NCI-H748 (cell line): ENCODE measurements at regions not wholly inside any gene's neighbourhood (a gene's known extent, or its start where the extent isn't known, plus 50 kb on each side); places are given as distances from the start of the nearest gene placed in this dataset.
"Not testable (repeated sequence)": the region's sequence is repeated elsewhere in the genome, so short reads cannot be mapped to it uniquely, and the experiment has no call there.

Experiments
- DNase-seq: peaks from one replicate; lab custom pipeline; 2025; ENCODE audit not compliant: unreplicated experiment; lab: John Stamatoyannopoulos, UW

DNA sequence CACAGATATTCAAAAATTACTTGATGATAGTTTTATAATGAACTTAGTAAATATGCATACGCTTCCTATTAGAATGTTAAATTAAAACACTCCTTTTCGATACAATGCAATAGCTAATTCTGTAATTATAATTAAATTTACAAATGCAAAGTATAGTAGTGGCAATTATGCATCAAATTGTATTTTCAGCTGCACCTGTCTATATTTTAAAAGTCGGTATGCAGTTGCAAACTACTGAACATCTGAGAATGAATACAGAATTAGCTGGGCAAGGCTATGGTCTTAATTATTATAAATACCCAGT lies 110.4 kb upstream of the ARHGAP42 start:
- no peak for DNase-seq

DNA sequence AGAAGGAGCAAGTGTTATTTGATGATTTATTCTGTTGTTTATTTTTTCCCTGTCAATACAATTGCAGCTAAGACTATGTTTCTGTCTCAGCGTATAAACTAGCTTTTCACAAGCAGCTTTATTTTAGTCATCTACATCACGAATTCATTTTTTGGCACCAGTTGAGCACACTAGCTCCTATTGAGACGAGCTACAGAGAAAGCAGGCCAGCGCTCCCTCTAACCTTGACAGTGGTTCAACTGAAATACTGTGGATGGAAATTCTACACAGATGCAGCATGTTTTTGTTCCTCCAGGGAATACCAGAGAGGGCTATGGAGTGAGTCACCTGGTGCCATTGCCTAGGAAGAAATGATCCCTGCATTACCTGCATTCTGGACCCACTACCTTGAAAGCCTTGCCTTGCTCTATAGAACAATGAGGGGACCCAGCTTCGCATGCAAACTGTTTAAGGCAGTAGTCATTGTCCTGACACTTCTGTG lies 108.2 kb upstream of the ARHGAP42 start:
- no peak for DNase-seq

DNA sequence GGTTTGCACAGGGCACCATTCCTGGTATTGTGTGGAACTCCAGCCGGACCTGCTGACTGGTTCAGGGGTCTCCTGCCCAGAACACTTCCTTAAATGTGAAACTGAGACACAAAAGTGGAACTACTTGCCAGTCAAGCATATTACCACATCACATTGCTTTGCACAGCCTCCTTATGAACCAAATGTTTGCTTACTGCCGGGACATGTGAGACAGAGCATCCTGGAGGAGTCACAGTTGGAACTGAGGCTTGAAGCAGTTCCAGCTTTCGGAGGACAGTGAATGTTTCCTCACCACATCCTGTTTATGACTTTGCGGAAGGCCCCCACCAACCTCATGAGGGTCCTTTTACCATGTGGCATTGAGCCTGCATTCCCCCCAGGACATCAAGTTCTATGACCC lies 105.8 kb upstream of the ARHGAP42 start:
- no peak for DNase-seq

DNA sequence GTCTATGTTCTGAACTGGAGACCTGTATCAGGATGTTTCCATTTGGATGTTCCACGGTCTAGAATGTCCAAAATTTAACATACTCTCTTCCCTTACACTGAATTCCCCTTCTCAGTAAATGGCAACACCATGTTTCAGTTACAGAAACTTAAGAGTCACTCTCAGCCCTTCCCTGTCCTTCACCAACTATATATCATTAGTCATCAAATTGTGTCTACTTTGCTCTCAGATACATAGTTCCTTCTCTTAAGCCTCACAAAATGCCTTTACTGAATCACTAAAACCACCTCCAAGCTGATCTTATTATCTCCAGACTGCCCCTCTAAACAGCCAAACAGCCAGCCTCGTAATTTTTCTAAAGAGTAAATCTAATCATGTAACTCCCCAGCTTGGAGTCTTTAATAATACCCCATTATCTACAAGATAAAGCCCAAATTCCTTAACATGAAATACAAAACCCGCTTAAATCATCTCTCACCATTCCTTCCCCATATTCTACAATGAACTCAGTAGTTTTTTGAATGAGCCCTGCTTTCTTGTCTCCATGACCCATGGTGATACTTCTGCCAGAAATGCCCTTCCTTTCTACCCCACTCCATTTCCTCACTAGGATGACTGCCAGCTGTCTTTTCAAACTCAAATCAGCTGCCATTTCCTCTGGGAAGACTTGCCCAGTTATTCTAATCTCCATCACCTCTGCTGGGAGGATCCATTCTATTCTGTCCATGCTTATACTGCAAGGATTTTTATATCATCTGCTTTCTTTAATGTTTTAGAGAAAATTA lies 102.7 kb upstream of the ARHGAP42 start:
- no peak for DNase-seq

DNA sequence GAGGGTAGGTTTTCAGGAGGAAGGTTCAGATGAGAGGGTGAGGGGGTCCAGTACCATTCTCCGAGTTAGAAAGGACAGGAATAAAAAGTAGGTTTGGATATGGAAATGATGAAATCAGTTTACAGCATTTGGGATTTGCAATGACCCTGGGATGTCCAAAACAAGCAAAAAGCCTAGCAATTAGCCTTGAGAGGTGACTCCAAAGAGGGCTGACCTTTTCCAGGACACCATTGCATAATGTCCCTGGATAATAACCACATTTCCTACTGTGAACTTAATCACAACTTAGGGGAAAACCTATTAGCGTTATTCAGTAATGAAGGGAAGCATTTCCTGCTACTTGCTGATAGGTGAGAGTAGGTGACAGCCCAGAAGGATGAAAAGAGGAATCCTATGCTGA lies 101.4 kb upstream of the ARHGAP42 start:
- peak; percentile 19 for DNase-seq

DNA sequence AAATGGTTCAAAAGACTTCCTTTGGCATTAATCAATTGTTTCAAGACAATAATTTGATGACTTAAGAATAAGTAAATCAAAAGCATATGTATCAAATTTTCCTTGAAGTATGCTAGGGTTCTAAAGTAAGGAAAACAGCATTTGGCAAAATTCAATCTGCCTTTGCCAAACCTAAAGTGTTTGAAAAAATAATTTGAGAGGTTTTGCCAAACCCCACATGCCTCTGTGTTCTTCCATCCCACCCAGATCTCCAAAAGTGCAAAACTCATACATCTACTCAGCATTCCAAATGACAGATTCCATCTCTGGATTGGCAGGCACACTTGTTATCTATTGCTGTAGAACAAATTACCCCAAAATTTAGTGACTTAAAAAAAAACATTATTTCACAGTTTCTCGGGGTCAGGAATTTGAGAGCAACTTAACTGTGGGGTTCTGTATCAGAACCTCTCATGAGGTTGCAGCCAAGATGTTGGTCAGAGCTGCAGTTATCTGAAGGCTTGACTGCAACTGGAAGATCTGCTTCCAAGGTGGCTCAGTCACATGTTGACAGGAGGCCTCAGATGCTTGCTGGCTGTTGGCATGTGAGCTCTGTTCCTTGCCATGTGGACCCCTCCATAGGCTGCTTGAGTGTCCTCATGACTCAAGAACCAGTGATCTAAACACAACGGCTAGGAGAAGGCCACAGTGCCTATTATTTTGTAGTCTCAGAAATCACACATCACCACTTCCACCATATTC lies 100.6 kb upstream of the ARHGAP42 start:
- DNase-seq, result no peak

DNA sequence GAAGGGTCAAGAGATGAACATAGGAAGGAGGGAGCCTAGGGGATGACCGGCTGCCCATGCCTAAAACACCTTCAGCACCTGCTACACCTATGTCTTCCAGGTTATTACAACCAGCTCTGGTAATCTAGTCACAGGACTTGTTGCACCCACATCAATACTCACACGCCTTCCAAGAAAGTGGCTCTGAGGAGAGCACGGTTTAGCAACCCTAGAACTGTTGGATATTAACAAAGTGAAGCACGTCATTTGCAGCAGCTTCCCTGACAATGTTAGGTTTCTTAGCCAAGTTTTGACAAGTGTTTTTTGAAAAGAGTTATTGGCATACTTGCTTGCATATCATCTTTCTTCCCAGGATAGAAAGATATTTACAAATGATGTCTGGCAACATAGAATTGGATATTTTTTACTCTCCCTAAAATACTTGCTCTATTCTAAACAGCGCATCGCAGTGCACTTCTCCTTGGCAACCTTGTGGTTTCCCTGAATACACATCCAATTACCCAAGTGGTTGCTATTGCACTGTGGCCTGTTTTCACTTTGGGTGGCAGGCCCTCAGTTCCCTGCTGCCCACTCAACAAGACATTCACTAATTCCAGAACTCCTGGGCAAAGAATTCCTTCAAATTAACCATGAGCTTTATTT lies 94.3 kb upstream of the ARHGAP42 start:
- DNase-seq, result no peak

DNA sequence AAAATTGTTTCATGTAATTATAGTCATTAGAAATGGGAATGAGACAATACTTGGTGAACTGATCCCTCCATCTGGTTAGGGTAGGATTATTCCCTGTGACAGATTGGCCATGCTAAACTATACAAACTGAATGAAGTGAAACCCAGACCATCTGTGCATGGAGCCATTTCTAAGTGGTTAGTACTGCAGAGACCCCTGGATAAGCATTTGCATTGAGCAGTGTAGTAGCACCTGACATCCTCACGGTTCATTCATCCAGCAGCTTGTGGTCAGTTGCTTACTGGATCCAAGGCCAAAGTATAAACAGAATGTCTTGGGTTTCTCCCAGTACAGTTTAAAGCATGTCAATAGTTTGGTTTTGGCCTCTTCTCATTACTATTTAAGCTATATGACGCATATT lies 93.8 kb upstream of the ARHGAP42 start:
- no peak for DNase-seq

DNA sequence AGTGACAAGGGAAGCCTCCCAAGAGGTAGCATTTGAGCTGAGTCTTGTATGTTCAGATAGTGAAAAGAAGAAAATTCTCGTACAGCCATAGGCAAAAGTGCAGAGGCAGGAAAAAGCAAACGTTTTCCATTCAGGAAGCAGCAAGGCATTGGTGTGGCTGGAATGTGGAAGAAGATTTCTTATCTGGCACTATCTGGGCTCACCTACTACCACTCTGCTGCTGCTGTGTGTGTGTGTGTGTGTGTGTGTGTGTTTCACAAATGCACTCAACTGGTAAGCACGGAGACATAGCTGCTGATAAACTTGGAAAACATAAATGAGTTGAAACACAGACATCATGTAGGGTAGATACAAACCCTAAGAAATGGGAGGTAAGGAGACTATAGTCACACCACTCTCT lies 92.8 kb upstream of the ARHGAP42 start:
- no peak for DNase-seq

DNA sequence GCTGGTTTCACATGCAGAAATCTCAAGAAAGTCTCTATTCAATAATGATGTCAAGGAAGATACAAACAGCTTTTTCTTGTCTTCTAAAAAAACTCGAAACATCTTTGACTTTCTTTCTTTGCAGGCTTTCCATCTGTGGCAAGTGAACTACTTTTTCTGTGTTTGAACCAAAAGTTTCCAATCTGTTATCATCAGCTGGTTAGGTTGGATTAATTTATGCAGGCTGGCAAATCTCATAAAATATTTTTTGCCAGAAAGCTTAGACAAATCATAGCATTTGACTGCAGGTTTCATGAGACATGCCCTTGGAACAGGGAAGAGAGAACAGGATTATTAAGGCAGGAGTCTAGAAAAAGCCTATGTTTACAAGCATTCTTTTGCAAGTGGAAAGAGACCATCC lies 86.1 kb upstream of the ARHGAP42 start:
- DNase-seq, result no peak

DNA sequence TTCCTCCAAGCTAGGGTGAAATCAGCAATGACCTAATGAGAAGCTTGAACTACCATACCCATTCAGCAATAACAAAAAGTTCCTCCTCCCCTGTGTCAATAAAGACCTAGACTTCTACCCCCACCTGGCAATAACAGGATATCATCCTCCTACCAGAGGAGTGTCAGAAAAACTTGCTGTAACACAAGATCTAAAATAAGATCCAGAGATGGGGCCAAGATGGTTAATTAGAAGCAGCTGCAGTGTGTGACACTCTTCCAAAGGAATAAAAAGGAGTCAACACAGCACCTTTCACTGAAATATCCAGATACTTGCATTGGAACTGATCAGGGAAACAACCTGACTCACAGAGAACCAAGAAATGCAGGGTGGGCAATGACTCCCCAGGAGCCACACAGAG lies 84.4 kb upstream of the ARHGAP42 start:
- DNase-seq, result no peak

DNA sequence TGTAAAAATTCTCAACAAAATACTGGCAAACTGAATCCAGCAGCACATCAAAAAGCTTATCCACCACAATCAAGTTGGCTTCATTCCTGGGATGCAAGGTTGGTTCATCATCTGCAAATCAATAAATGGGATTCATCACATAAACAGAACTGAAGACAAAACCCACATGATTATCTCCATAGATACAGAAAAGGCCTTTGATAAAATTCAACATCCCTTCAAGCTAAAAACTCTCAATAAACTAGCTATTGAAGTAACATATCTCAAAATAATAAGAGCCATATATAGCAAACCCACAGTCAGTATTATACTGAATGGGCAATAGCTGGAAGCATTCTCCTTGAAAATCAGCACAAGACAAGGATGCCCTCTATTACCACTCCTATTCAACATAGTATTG lies 79.3 kb upstream of the ARHGAP42 start:
- DNase-seq, result not testable (repeated sequence)

DNA sequence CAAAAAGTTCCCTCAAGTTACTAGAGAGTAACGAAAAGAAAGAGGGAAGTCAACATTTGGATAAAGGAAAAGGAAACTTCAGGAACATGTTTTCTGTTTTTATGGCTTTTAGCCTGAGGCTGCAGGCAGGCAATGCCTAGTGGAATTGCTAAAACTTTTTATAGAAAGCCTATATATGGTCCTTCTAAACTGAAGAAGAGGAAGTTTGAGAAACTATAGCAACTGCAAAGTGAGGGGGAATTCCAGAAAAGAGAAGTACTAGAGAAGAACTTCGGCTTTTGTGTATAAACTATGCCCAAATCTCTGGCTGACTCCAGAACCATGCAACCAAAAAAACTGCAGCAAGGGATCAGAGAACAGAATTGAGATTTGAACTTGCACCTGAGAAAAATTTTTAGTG lies 74.3 kb upstream of the ARHGAP42 start:
- no peak for DNase-seq

DNA sequence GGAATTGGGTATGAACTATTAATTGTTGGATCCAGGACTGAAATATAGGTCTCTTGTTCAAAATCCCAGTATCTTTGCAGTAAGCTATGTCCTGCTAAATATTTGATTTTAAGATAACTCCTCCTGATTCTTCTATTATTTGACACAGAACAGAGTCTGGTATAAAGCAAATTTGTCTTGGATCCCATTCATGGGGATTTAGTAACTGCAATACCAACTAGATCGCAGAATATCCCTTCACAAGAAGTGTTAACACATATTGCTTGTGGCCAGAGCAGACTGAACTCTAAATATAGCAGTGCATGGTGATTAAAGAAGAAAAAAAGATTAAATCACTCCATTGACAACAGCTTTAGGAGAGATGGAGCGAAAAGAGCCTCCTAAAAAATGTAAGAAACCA lies 68.2 kb upstream of the ARHGAP42 start:
- no peak for DNase-seq

DNA sequence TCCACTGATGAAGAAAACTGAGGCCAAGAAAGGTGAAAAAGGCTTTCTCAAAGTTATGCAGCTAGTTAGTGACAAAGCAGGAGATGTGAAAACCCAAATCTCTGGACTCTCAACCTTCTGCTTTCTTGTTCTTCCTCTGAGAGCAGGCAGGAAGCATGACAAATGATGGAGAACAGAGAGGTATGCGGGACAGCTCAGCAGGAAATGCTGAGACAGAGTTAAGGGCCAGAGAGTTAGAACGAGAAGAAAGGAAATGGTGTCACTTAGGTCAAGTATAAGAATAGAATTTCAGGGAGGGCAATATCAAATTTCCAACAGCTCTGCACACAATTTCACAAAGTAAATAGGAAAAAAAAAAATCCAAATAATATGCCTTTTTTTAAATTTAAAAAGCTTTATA lies 67.6 kb upstream of the ARHGAP42 start:
- DNase-seq, result no peak

DNA sequence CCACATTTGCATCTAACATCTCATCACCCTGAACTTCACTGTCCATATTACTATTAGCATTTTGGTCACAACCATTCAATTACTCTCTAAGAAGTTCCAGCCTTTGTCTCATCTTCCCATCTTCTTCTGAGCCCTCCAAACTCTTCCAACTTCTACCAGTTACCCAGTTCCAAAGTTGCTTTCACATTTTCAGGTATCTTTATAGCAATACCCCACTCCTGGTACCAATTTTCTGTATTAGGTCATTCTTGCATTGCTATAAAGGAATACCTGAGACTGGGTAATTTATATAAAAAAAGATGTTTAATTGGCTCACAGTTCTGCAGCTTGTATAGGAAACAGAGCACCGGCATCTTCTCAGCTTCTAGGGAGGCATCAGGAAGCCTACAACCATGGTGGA lies 64.7 kb upstream of the ARHGAP42 start:
- DNase-seq, result no peak

DNA sequence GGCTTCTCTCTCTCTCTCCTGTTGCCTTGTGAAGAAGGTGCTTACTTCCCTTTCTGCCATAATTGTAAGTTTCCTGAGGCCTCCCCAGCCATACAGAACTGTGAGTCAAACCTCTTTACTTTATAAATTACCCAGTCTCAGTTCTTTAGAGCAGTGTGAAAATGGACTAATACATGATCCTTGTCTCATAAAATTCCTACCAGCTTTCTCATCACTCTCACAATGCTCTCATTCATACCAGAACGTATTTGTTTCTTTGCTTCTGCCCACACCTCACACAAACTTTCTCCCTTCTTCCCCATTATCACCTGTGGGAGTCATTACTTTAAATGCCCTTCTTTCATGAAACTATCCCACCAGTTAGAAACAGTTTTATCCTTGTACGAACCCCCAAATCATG lies 62.7 kb upstream of the ARHGAP42 start:
- no peak for DNase-seq

DNA sequence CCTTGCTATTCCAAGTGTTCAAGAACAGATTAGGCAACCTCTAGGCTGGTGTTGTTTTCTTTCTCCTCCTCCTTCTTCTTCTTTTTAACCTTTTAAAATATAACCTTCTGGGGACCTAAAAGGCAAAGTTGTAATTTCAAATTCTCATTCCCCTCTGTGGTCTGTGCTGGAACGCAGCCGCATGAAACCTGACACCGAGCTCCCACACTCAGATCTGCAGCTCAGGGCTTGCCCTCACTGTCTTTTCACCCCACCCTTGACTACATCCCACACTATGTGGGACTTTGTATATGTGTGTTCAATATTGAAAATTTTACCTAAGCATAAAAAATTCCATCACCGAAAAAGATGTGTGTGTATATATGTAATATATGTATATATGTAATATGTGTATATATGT lies 62.0 kb upstream of the ARHGAP42 start:
- no peak for DNase-seq

DNA sequence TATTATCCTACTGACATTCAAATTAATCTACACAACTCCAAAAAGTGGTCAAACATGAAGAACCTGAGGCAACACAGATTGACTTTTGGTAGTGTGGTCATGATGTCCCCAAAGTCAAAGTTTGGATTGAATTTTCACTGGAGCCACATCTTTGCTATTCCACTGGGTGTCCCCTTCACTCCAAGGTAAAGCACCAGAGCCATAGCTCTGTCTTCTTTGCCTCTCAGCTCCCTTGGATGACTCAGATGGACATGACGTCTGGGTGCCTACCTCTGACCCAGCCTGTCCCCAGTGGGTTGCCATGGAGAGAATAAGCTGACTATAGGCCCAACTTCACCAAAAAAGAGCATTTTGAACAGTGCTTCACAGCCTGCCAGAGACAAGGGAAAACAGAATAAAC lies 57.4 kb upstream of the ARHGAP42 start:
- no peak for DNase-seq

DNA sequence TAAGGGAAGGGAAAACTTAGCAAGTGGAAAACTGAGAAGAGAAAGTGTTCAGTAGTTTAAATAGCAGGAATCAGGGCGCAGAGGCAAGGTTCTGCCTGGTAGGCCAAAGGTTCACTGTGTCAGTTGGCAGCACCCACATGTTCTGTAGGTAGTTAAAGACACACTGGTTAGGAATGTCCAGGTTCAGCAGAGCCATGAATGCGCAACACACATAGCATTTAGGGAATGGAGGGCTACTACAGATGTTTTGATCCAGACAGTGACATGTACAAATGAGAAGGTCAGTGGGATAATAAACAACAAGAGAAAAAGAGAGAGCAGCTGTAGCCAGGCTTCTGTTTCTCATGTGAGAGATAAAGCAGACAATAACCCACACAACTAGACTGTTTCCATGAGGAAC lies 56.2 kb upstream of the ARHGAP42 start:
- no peak for DNase-seq

DNA sequence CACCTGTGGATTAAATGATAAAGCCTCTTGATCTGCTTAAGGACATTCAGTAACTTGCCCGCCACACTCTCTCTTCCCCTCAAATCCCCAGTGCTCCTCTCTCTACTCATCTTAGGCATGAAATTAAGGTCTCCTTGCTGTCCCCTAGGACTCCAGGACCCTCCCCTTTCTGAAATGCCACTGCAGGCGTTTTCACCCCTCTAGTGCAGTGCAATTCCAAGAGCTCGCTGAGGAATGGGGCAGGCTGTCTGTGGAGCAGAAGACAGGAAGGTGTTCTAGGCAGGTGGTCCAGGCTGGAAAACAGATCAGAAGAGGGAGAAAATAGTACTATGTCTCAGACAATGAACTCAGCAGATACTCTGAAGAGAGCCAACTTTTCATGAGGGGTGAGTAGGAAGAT lies 55.8 kb upstream of the ARHGAP42 start:
- DNase-seq, result no peak

DNA sequence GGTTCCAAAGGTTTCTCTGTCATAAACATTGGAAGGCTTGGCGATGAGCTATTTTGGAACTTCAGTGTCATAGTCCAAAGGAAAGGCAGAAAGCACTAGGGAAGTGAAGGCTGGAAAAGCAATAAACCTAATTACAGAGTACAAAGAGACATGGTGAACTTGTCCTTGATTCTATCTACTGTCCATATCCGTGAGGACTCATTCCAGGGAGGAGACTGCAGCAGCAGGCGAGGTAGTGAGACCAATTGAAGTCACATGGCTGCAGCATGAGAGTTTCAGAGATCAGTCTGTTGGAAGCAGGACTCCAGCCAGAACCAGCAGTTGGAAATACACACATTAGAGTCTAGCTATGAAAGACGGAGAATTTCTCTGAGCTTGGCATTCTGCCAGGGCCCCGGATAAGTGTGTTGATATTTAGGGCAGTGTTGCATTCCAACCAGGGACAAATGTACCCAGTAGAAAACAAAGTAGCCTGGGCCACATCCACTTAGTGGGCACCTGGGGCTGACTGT lies 54.1 kb upstream of the ARHGAP42 start:
- peak; percentile 74 for DNase-seq
